ENCODE measurements at regions not wholly inside any gene's neighbourhood (a gene's known extent, or its start where the extent isn't known, plus 50 kb on each side); places are given as distances from the start of the nearest gene placed in this dataset.
"Not testable (repeated sequence)": the region's sequence is repeated elsewhere in the genome, so short reads cannot be mapped to it uniquely, and the experiment has no call there.

DNA sequence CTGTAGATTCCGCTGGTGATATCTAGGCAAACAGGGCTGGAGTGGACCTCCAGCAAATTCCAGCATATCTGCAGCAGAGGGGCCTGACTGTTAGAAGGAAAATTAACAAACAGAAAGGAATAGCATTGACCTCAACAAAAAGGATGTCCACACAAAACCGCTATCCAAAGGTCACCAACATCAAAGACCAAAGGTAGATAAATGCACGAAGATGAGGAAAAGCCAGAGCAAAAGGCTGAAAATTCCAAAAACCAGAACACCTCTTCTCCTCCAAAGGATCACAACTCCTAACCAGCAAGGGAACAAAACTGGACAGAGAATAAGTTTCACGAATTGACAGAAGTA lies 134.8 kb upstream of the HS3ST4 start:
- TF ChIP-seq, protein P1, sequence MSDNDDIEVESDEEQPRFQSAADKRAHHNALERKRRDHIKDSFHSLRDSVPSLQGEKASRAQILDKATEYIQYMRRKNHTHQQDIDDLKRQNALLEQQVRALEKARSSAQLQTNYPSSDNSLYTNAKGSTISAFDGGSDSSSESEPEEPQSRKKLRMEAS (IDR thresholded peaks at IDR 0.05): not testable (repeated sequence)
- TF ChIP-seq, protein P2, sequence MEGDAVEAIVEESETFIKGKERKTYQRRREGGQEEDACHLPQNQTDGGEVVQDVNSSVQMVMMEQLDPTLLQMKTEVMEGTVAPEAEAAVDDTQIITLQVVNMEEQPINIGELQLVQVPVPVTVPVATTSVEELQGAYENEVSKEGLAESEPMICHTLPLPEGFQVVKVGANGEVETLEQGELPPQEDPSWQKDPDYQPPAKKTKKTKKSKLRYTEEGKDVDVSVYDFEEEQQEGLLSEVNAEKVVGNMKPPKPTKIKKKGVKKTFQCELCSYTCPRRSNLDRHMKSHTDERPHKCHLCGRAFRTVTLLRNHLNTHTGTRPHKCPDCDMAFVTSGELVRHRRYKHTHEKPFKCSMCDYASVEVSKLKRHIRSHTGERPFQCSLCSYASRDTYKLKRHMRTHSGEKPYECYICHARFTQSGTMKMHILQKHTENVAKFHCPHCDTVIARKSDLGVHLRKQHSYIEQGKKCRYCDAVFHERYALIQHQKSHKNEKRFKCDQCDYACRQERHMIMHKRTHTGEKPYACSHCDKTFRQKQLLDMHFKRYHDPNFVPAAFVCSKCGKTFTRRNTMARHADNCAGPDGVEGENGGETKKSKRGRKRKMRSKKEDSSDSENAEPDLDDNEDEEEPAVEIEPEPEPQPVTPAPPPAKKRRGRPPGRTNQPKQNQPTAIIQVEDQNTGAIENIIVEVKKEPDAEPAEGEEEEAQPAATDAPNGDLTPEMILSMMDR (IDR thresholded peaks at IDR 0.05): not testable (repeated sequence)
- TF ChIP-seq RNF2 (IDR thresholded peaks at IDR 0.05; ENCODE audit: borderline replicate concordance, low read depth); MYC (IDR thresholded peaks at IDR 0.05; ENCODE audit: borderline replicate concordance, low read length); EP300 (IDR thresholded peaks at IDR 0.05): not testable (repeated sequence)
- TF ChIP-seq, protein P3, sequence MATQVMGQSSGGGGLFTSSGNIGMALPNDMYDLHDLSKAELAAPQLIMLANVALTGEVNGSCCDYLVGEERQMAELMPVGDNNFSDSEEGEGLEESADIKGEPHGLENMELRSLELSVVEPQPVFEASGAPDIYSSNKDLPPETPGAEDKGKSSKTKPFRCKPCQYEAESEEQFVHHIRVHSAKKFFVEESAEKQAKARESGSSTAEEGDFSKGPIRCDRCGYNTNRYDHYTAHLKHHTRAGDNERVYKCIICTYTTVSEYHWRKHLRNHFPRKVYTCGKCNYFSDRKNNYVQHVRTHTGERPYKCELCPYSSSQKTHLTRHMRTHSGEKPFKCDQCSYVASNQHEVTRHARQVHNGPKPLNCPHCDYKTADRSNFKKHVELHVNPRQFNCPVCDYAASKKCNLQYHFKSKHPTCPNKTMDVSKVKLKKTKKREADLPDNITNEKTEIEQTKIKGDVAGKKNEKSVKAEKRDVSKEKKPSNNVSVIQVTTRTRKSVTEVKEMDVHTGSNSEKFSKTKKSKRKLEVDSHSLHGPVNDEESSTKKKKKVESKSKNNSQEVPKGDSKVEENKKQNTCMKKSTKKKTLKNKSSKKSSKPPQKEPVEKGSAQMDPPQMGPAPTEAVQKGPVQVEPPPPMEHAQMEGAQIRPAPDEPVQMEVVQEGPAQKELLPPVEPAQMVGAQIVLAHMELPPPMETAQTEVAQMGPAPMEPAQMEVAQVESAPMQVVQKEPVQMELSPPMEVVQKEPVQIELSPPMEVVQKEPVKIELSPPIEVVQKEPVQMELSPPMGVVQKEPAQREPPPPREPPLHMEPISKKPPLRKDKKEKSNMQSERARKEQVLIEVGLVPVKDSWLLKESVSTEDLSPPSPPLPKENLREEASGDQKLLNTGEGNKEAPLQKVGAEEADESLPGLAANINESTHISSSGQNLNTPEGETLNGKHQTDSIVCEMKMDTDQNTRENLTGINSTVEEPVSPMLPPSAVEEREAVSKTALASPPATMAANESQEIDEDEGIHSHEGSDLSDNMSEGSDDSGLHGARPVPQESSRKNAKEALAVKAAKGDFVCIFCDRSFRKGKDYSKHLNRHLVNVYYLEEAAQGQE (IDR thresholded peaks at IDR 0.05): not testable (repeated sequence)
